ENCODE measurements at regions not wholly inside any gene's neighbourhood (a gene's known extent, or its start where the extent isn't known, plus 50 kb on each side); places are given as distances from the start of the nearest gene placed in this dataset.

DNA sequence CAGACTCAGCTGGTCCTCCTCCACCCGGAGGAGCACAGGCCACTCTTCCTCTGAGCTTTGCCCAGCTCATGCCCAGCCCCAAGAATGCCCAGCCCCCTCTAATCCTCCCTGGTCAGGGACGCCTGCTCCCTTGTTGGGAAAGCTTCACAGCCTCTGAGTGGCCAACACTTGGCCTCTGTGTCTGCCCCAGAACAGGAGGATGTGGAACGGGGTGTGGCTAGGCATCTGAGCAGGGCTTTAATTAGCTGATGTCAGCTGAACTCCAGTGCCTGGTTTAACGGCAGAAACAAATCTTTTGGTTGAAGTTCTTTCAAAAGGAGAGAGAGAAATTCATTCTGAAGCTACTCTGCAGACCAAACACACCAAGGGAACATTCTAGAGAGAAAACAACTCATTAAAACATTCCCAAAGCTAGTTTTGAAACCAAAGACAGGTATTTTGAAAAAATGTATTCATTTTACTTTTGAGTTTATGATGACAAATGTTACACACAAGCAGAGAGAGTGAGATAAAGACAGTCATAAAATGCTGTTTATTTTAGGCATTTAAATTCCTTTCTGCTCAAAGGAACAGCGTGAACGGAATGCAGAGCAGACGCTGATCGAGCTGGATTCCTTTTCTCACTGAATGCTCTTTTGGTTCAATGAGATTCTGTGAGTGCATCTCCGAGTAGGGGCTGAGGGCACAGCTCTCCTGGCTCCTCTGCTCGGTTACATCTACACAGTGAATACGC lies 63.8 kb downstream of the RTP5 start:
- peak in 1 of 2 donors; percentile 22 for DNase-seq (ENCODE audit: low read depth in 1 of 2, low spot score in 1 of 2)
- no peak overlapping the region for H3K27ac ChIP-seq

DNA sequence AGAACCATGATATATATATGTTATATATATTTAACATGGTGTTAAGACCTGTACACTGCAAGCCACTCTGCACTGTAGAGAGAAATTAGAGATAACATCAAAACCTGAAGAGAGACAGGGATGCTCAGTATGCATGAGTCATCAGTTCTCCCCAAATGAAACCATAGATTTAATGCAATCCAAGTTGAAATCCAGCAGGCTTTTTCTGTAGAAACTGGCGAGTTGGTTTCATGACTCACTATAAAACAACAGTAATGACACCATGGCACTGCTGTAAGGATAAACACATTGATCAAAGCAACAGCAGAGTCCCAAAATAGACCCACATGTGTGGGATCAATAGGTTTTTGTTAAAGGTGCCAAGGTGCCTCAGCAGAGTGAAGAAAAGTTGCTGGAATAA lies 65.8 kb downstream of the RTP5 start:
- TF ChIP-seq, protein P1, sequence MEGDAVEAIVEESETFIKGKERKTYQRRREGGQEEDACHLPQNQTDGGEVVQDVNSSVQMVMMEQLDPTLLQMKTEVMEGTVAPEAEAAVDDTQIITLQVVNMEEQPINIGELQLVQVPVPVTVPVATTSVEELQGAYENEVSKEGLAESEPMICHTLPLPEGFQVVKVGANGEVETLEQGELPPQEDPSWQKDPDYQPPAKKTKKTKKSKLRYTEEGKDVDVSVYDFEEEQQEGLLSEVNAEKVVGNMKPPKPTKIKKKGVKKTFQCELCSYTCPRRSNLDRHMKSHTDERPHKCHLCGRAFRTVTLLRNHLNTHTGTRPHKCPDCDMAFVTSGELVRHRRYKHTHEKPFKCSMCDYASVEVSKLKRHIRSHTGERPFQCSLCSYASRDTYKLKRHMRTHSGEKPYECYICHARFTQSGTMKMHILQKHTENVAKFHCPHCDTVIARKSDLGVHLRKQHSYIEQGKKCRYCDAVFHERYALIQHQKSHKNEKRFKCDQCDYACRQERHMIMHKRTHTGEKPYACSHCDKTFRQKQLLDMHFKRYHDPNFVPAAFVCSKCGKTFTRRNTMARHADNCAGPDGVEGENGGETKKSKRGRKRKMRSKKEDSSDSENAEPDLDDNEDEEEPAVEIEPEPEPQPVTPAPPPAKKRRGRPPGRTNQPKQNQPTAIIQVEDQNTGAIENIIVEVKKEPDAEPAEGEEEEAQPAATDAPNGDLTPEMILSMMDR (IDR thresholded peaks at IDR 0.05; ENCODE audit: low read depth, low read length) = no peak

More for the DNA sequence above, 63.8 kb downstream of the RTP5 start:
- H3K4me1 ChIP-seq (ENCODE audit: low read depth) = no peaks in the 10 kb centered on the region
- H3K27me3 ChIP-seq = no peaks in the 10 kb centered on the region
- no peak overlapping the region for H3K4me3 ChIP-seq
- no peaks in the 10 kb centered on the region for H3K36me3 ChIP-seq
- H3K9me3 ChIP-seq (ENCODE audit: low read depth) = no peaks in the 10 kb centered on the region
- TF ChIP-seq, protein P1 (IDR thresholded peaks at IDR 0.05; ENCODE audit: low read depth, low read length) = no peak

DNA sequence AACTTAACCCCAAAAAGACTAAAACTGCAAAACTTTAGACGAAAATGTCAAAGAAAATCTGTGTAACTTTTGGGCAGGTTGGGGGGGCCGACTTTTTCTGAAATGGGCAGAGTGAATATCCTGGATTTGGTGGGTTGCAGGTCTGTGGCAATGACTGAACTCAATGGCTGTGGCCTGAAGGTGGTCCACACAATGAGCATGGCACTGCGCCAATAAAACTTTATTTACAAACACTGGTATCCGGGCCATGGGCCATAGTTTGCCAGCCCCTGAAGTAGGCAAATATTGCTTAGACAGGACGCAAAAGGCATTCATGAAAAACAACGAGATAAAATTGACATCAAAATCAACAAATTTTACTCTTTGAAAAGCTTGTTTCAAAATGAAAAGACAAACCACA lies 66.2 kb downstream of the RTP5 start:
- Histone ChIP-seq H3K4me3 (no peak overlapping the region), H3K36me3 (no peaks in the 10 kb centered on the region), H3K4me1 (ENCODE audit: low read depth) (no peaks in the 10 kb centered on the region), H3K27ac (no peak overlapping the region), H3K9me3 (ENCODE audit: low read depth) (no peaks in the 10 kb centered on the region), H3K27me3 (no peaks in the 10 kb centered on the region)
- no peak for DNase-seq (ENCODE audit: low read depth in 1 of 2, low spot score in 1 of 2)
- TF ChIP-seq, protein P1 (IDR thresholded peaks at IDR 0.05; ENCODE audit: low read depth, low read length) = no peak

More for the DNA sequence above, 65.8 kb downstream of the RTP5 start:
- Histone ChIP-seq H3K27me3 (no peaks in the 10 kb centered on the region), H3K4me3 (no peak overlapping the region), H3K36me3 (no peaks in the 10 kb centered on the region), H3K27ac (no peak overlapping the region), H3K4me1 (ENCODE audit: low read depth) (no peaks in the 10 kb centered on the region), H3K9me3 (ENCODE audit: low read depth) (no peaks in the 10 kb centered on the region)
- peak in 1 of 2 donors; percentile 44 for DNase-seq (ENCODE audit: low read depth in 1 of 2, low spot score in 1 of 2)

DNA sequence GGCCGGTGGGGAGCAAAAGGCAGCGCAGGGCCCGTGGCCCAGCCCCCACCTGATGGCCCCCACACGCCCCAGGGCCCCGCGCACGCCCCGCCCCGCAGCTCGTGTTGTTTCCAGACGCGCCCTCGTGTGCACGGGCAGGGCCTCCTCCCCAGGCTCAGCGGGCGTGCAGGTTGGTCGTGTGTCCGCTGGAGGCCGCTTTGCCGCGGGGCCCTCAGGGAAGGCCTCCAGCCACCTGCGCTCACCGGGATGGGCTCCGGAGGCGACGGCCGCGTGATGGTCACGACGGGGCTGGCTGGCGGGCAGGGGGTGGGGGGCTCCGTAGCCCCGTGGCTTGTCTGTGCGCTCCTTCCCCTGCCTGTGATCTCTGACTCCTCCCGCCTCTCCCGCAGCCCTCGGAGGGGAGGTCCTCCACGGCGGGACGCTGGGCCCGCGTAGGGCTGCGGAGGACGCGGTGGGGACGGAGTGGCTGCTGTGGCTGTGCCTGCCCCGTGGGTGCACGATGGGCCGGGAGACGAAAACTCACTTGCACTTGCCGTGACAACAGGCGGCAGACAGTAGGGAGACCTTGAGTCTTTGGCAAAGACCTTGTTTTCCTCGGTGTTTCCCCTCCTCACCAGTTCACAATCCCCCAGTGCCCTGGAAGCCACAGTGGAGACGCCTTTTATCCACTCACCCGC lies 67.1 kb downstream of the RTP5 start:
- Histone ChIP-seq H3K9me3 (ENCODE audit: low read depth) (no peaks in the 10 kb centered on the region), H3K4me3 (no peak overlapping the region), H3K36me3 (no peaks in the 10 kb centered on the region), H3K27me3 (no peaks in the 10 kb centered on the region), H3K4me1 (ENCODE audit: low read depth) (no peaks in the 10 kb centered on the region), H3K27ac (no peak overlapping the region)
- DNase-seq (ENCODE audit: low read depth in 1 of 2, low spot score in 1 of 2) = no peak
- TF ChIP-seq, protein P1 (IDR thresholded peaks at IDR 0.05; ENCODE audit: low read depth, low read length) = no peak

DNA sequence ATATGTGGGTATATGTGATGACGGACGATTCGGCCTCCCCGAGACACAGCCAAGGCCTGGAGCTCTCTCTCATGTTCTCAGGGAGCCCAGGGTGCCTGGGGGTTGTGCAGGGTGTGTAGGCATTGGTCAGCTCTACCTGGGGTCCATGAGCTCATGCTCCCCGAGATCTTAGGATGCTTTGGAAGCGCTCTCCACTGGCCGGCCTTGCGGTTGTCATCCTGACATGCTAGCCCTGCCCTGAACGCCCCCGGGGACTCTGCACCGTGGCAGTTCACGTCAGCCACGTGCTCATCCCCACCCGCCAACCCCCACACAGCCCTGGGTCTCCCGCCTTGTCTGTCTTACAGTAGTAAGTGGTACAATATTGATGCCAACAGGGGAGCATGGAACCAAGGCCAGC lies 67.8 kb downstream of the RTP5 start:
- no peak overlapping the region for H3K4me3 ChIP-seq
- DNase-seq (ENCODE audit: low read depth in 1 of 2, low spot score in 1 of 2) = no peak
- H3K9me3 ChIP-seq (ENCODE audit: low read depth) = no peaks in the 10 kb centered on the region
- TF ChIP-seq, protein P1 (IDR thresholded peaks at IDR 0.05; ENCODE audit: low read depth, low read length) = no peak
- no peaks in the 10 kb centered on the region for H3K36me3 ChIP-seq
- H3K4me1 ChIP-seq (ENCODE audit: low read depth) = no peaks in the 10 kb centered on the region
- no peaks in the 10 kb centered on the region for H3K27me3 ChIP-seq
- H3K27ac ChIP-seq = no peak overlapping the region
